NCI-H1436 (cell line): ENCODE measurements at regions not wholly inside any gene's neighbourhood (a gene's known extent, or its start where the extent isn't known, plus 50 kb on each side); places are given as distances from the start of the nearest gene placed in this dataset.
"Not testable (repeated sequence)": the region's sequence is repeated elsewhere in the genome, so short reads cannot be mapped to it uniquely, and the experiment has no call there.

Experiments used
- DNase-seq: peaks from one replicate; lab custom pipeline; 2025; lab: John Stamatoyannopoulos, UW

DNA sequence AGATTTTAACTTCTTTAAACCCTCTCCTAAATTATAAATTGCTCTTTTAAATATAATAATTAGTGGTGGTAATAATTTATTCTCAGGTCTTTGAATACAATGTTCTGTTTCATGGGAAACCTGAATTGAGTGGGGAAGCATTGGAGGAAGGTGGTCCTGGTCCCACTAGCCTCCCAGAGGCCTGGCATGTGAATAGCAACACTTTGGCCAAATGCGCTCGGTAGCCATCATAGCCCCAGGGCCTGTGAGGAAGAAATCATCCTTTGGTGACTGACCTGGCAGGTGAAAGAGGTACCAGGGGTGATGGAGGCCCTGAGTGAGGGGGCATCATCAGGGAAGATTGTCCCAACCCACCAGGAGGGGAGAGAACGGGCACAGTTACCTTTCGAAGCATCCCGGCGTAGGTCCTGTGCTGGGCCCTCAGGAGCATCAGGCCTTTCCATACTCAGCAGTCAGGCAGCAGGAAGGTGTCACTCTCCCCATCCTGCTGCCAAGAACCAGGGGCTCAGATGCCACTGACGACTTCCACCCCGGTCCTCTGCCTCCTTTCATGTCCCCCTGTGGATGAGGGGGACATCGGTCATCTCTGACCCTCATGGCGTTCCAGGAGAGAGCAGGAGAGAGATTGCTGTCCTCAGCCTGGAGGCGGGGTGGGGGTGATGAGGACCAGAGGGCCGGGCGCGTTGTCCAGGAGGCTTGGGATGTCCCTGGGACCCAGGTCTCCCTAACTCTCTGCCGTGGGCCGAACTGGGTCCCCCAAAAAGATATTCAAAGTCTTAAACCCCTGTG is 78.6 kb upstream of the HPCAL1 start:
- DNase-seq, result no peak

DNA sequence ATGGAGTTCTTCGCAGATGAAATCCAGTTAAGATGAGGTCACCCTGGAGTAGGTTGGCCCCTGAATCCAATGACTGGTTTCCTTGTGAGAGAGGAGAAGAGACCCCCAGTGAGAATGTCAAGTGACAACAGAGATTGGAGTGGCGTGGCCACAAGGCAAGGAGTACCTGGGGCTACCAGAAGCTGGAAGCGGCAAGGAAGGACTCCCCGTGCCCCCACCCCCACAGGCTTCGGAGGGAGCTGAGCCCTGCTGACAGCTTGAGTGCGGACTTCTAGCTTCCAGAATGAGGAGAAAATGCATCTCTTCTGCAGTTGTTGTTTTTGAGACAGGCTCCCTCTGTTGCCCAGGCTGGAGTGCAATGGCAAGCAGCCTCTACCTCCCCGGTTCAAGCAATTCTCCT is 78.0 kb upstream of the HPCAL1 start:
- DNase-seq, result no peak

DNA sequence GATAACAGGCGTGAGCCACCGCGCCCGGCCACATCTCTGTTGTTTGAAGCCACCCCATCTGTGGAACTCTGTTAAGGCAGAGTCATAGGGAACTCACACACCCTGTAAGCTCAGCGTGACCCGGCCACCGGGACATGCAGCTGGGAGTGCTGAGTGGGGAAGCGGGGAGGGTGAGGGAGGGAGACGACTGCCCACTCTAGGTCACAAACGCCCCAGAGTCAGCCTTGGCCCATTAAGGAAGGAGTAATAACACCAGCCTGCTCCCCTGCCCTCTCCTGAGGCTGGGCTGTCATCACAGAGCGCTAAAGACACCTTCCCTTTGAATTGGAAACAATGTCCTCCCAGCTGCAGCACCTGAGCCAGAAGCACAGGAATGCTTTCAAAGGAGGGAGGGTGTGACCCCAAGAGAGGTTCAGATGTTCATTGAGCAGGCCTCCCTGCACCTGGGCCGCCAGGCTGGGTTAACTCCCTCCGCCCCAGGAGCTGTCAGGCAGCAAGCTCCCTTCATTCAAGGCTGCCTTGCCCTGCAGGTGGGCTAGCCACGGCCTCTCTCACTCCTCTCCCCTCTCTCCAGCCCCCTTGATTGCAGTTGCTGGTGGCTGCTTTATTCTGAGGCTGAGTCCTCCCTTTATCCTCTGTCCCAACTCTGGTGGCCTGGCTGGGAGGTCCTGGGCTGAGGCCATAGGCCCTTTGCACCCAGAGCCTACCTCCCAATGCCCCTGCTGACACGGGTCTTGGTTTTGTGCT is 77.2 kb upstream of the HPCAL1 start:
- no peak for DNase-seq

DNA sequence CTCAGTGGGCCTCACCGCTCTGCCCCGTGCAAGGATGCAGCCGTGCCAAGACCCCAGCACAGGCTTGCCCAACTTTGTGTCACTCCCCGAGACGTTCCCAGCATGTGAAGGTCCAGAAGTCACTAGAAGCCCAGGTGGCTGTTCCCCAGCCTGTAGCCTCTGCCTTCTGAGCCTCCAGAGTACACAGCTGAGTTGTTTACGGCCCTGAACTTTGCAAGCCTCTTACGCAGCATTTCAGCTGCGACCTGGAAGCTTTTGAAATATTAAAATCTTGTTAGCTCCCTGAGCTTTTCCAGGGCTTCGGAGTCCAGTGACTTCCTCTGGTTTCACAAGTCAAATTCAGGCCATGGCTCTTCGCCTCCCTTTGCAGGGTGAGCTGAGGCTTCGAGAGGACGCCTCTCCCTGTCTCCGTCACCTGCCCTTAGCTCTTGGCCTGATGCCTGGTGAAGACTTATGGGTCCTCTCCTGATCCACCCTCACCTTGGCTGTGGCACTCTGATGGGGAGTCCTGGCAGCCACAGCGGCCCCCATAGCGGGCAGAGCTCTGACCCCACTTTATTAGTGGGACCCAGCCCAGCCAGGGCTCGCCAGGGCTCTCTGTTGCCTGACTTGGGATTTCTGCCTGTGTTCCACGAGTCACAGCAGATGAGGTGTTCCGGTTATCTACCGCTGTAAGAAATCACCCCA is 76.5 kb upstream of the HPCAL1 start:
- DNase-seq, result no peak

DNA sequence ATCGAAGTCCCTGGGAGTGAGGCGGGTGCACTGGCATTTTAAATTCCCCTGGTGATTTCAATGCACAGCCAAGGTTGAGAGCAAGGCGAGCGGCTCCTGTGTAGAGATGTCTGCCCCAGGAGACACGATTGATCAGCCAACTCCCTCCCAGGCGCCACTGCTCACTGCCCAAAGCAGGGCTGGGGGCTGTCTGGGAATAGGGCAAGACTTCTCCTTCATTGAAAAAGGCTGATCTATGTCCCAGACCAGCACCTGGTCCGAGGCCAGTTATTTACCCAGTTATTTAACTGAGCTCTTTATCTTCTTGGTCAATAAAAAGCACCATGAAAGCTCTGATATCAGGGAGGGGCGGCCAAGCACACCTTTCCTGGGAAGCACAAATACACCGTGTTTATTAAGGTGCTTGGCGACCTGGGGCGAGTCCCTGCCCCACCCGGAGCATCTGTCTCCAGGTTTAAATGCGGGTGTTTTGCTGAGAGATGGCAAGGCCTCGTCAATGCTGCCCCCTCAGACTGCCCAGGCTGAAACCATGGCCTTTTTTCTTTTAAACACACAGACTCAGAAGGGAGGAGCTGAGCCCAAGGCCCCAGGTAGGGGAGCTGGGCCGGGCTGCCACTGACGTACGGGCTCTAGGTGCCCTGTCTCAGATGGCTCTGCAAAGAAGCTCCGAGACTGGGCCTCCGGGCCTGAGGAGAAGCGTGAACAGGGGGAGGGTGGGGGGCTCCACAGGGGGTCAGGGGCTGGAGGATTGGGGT is 73.9 kb upstream of the HPCAL1 start:
- no peak for DNase-seq

DNA sequence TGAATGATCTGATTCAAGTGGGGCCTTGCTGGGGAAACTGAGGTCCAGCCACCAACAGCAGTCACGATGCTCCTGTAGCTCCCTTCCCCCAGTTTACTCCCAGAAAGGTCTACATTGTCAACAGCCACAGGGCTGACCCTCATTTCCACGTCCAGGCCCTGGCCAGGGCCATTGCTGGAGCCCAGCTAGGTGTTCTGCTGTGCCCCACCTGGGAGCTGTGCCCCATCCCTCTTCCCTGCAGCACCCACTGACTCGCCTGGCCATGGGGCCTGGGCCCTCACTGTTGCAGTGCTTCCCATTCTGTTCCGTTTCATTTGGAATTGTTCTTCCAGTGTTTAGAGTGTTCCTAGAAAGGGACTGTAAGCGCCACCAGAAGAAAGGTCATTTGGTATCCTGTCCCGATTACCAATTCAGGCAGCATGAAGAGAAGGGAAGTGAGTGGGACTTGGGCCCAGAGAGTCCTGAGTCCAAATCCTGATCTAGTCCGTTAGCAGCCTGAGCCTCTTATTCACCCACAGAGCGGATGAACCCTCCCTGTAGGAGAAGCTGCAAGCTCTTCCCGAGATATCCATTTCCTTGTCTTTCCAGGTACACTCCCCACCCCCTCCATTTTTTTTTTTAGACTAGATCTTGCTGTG is 73.1 kb upstream of the HPCAL1 start:
- no peak for DNase-seq

DNA sequence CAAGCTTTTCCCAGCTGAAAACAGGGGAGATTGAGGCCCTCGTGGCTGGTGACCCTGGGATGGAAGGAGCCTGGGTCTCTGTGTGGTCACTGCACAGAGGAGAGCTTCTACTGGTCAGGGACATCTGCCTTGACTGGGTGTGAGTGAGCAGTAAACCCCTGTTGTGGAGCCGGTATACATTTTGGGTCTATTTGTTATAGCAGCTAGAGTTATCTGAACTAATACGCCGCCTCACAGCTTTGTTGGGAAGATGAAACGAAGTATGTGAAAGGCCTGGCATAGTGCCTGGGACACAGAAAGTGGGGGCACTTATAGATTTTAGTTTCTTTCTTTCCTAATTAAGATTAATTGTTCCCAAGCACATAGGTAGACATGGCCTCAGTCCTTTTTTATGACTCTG is 72.2 kb upstream of the HPCAL1 start:
- no peak for DNase-seq

DNA sequence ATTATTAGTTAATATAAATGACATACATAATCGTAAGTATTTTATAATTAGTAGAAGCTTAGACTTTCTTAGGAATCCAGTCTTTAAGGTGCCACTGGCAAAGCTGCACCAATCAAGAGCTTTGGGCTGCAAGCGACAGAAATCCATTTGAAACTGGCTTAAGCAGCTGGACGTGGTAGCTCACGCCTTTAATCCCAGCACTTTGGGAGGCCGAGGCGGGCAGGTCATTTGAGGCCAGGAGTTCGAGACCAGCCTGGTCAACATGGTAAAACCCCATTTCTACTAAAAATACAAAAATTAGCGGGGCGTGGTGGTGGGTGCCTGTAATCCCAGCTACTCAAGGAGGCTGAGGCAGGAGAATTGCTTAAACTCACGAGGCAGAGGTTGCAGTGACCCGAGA is 71.8 kb upstream of the HPCAL1 start:
- not testable (repeated sequence) for DNase-seq

DNA sequence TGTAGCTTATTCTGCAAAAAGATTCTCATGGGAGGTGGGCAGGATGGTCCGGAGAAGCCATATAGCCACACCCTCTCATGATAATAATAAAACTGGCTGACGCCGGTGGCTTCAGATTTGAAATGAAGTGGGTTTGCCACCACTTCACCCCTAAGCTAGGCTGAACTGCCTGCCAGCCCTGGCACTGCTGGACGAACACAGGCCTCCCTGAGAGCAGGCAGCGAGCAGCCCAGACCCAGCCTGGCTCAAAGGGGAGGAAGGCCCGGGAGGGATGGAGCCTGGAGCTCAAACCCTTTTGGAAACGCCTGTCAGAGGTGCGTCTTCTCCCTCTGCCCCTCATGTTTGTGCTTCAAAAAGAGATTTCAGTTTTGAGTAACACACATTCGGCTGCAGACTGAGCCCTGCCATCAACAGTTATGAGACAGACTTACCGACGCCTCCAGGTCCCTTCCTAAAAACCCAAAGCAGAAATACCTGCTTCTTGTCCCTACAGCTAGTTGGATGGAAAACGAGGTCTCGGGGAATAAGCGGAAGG is 71.1 kb upstream of the HPCAL1 start:
- no peak for DNase-seq

DNA sequence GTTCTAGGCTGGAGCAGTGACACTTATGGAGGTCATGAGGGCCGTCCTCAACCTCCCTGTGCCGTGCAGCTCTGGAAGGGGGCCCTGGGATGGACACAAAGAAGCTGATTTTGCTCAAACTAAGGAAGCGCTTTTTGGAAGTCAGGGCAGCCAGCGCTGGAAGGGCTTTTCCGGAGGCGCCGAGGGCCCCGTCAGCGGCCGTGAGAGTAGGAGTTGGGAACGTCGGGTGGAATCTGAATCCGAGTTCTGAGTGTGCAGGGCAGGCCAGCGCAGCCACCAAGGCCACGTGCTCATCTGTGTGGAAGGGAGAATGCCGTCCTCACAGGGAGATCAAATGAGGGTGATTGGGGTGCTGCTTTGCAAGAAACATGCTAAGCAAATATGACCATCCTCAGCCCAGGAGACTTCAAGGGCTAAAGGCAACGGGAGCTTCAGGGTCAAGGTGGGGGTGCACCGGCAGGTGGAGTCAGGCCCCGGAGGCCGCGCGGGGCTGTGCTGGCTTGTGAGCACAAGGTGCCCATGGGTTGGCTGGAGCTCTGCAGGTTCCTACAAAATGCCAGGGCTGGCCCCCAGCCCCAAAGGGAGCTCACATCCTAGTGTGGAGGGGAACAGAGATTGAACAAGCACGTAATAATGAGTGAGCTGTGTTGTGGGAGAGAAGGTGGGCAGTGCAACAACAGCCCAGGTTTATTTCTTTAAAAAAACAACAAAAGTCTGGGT is 70.4 kb upstream of the HPCAL1 start:
- DNase-seq, result no peak

DNA sequence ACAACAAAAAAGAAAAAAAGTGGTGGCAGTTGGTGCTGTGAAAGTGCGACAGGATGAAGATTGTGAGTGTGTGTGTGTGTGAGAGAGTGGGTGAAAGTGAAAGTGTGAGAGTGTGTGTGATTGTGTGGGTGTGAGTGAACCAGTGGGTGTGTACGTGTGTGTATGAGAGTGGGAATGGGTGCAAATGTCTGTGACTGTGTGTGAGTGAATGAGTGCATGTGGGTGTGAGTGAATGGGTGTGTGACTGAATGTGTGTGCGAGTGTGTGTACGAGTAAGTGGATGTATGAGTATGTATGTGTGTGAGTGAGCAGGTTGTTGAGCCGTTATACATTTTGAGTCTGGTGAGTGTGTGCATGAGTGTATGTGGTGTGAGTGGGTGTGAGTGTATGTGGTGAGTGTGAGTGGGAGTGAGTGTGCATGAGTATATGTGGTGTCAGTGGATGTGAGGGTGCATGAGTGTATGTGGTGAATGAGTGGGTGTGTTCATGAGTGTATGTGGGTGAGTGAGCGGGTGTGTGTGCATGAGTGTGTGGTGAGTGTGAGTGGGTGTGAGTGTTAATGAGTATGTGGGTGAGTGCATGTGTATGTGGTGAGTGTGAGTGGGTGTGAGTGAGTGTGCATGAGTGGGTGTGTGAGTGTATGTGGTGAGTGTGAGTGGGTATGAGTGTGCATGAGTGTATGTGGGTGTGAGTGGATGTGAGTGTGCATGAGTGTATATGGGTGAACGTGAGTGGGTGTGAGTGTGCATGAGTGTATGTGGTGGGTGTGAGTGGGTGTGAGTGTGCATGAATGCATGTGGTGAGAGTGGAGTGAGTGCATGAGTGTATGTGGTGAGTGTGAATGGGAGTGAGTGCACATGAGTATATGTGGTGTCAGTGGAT is 69.3 kb upstream of the HPCAL1 start:
- DNase-seq, result no peak

DNA sequence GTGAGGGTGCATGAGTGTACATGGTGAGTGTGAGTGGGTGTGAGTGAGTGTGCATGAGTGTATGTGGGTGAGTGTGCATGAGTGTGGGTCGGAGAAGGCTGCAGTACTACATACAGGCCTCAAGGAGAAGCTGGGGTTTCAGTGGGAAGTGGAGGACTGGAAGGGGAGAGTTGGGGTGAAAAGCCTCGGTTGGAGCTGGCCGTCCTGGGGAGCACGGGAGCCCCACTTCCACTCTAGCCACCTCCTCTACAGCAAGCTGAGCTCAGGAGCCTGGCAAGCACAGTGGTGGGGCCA is 68.7 kb upstream of the HPCAL1 start:
- DNase-seq, result no peak

DNA sequence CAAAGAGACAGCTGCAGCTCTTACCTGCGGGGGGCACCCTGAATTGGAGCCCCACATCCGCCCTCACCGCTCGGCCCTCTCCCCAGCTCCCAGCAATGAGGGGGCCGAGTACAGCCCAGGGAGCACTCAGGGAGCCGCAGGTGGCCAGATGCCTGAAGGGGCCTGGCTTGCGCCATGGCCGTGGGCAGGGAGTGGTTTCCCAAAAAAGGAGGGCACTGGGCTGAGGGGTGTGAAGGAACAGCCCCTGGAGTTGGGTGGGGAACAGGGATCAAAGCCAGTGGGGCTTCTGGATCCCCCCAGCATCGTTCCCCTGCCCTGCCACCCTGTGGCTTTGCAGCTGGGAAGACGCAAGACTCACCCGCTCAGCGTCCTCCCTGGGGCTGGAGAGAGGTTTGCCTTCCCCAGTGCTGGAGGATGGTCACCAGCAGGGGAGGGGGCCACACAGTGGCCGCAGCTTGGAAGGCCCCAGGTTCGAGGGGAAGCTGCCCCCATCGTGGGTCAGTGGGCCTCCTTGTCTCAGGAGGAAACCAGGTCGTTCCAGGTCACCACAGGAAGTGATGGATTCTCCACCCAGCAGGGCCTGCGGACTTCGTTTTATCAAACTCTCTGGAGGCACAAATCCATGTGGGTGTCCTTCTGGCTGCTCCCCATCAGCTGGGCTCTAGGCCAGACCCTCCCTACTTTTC is 68.2 kb upstream of the HPCAL1 start:
- no peak for DNase-seq

DNA sequence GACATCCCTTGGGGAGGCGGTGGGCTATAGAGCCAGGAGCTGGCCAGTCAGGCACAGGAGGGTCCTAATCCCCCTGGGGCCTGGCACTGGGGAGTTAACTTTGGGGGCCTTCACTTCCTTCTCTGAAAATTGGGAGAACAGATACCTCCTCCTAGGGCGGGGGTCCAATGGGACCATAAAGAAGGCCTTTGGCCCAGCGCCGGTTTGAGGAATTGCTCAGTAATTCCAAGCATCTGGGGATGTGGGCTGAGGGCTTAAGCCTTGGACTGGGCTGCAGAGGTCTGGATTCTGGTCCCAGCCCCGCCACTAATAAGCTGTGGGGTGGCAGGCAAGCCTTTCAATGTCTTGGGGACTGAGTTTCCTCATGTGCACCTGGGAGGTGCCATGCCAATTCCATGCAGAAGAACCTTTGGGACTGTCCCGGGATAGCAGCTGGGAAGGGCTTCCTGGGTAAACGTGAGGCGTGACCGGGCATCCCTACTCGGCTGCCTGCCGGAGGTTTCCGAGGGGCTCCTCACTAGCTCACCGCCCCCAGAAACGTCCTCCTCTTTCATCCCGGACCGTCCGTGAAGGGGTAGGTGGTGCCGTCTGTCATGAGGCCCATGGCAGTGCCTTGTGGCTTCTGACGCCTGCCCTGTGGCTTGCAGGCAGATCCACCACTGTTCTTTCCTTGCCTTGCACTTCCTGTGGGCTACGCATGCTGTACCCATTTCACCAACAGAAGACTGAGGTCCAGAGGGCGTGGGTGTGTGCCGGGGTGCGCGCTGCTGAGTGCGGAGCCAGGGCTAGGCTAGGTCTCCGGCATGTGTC is 67.4 kb upstream of the HPCAL1 start:
- no peak for DNase-seq

DNA sequence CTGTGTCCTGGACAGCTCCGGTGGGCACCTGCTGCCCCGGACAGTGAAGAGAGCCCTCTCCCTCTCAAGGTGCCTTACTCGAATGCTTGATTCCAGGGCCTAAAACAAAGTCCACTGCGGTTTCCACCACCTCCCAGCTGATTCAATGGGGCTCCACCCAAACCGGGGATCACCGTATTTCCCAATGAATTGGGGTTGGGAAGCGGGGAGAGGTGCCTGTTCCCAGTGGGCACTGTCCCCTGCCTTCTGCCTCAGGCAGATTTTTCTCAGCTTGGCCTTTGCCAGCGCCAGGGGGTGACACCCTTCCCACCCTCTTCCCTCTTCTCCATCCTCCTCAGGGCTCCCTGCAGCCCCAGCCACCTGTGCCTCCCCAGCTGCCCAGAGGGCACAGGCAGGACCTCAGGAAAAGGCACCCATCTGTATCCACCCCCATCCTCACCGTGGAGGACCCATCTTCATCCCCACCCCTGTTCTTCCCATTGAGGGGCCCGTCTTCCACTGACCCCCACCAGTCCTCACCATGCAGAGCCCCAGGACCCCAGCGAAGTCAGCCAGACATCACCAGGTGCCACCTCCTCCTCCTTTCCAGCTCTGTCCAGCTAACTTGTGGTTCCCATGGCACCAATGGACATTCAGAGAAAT is 66.7 kb upstream of the HPCAL1 start:
- DNase-seq, result no peak

DNA sequence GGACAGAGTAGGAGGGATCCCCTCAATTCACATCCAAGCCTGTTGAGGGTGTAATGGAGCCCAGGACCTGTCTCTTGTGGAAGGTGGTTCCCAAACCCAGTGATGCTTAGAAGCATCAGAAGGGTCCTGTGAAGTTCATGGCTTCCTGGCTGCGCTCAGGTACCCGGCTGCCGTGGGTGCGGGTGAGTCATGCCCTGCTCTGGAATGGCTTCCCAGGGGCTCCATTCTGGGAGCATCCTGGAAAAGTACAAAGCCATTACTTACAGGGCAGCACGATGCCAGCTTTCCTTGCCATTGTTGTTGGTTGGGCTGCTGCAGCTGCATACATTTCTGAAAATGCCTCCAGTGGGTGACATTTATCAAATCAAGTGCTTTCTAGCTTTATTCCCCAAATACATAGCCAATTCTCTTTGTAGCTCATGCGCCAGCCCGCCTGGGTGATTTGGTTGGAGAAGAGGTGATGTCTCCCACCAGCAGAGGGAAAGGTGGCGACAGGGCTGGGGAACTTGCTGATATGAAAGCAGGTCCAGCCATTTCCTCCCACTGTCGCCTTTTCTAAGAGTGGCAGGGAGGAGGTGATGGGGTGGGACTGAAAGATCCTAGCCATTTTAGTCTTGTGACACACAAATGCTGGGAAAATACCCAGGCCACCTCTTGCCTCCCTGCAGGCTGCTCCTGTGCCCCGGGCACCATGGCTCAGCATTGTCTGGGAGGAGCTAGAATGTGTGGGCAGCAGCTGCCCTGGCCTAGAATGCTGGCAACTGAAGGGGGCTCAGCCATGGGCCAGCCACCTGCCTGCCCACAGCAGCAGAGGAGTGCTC is 65.9 kb upstream of the HPCAL1 start:
- DNase-seq, result no peak
